Panc1 (cell line): ENCODE measurements at regions not wholly inside any gene's neighbourhood (a gene's known extent, or its start where the extent isn't known, plus 50 kb on each side); places are given as distances from the start of the nearest gene placed in this dataset.

Experiments
- POLR2AphosphoS5 ChIP-seq: IDR thresholded peaks from 2 replicates; pipeline ENCODE4 v1.6.1; 2012; ENCODE audit warnings: mild to moderate bottlenecking, low read depth, low read length, moderate library complexity
- TF ChIP-seq, protein P1 (sequence below): fragments of 450-650 bp; IDR thresholded peaks from 2 replicates; pipeline ENCODE4 v1.5.1; 2017; ENCODE audit warnings: mild to moderate bottlenecking
- TF ChIP-seq, protein P2 (sequence below), 2 experiments: IDR thresholded peaks; 2 replicates each; pipeline ENCODE4 v1.6.1; 2011 to 2012; ENCODE audit warnings: low read depth in 2 of 2, control low read depth in 1 of 2, low read length in 1 of 2, mild to moderate bottlenecking in 1 of 2, moderate library complexity in 1 of 2; ENCODE audit not compliant: insufficient read depth in 1 of 2

- TF ChIP-seq, protein P1, sequence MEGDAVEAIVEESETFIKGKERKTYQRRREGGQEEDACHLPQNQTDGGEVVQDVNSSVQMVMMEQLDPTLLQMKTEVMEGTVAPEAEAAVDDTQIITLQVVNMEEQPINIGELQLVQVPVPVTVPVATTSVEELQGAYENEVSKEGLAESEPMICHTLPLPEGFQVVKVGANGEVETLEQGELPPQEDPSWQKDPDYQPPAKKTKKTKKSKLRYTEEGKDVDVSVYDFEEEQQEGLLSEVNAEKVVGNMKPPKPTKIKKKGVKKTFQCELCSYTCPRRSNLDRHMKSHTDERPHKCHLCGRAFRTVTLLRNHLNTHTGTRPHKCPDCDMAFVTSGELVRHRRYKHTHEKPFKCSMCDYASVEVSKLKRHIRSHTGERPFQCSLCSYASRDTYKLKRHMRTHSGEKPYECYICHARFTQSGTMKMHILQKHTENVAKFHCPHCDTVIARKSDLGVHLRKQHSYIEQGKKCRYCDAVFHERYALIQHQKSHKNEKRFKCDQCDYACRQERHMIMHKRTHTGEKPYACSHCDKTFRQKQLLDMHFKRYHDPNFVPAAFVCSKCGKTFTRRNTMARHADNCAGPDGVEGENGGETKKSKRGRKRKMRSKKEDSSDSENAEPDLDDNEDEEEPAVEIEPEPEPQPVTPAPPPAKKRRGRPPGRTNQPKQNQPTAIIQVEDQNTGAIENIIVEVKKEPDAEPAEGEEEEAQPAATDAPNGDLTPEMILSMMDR, result no peak
- TF ChIP-seq POLR2AphosphoS5, result no peak
- TF ChIP-seq, protein P2, sequence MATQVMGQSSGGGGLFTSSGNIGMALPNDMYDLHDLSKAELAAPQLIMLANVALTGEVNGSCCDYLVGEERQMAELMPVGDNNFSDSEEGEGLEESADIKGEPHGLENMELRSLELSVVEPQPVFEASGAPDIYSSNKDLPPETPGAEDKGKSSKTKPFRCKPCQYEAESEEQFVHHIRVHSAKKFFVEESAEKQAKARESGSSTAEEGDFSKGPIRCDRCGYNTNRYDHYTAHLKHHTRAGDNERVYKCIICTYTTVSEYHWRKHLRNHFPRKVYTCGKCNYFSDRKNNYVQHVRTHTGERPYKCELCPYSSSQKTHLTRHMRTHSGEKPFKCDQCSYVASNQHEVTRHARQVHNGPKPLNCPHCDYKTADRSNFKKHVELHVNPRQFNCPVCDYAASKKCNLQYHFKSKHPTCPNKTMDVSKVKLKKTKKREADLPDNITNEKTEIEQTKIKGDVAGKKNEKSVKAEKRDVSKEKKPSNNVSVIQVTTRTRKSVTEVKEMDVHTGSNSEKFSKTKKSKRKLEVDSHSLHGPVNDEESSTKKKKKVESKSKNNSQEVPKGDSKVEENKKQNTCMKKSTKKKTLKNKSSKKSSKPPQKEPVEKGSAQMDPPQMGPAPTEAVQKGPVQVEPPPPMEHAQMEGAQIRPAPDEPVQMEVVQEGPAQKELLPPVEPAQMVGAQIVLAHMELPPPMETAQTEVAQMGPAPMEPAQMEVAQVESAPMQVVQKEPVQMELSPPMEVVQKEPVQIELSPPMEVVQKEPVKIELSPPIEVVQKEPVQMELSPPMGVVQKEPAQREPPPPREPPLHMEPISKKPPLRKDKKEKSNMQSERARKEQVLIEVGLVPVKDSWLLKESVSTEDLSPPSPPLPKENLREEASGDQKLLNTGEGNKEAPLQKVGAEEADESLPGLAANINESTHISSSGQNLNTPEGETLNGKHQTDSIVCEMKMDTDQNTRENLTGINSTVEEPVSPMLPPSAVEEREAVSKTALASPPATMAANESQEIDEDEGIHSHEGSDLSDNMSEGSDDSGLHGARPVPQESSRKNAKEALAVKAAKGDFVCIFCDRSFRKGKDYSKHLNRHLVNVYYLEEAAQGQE (IDR thresholded peaks at IDR 0.05; ENCODE audit: insufficient read depth in 1 of 2, low read depth in 2 of 2, low read length in 1 of 2), result no peak
These were observed 66.7 kb downstream of the IRX6 start for GRCh38 chr16:55390630-55391237.
